Mesendoderm (in vitro differentiated cells): ENCODE measurements at regions not wholly inside any gene's neighbourhood (a gene's known extent, or its start where the extent isn't known, plus 50 kb on each side); places are given as distances from the start of the nearest gene placed in this dataset.
A peak's percentile ranks its signal among the peaks of the same experiment; 100 is the strongest.

Experiments used
- DNase-seq: peaks from one replicate; pipeline ENCODE4 v3.0.0; 2013
- H2AK5ac ChIP-seq: 2 replicates; pipeline ENCODE4 v1.6.1; 2013; ENCODE audit warnings: low read length, inconsistent platforms
- H2BK120ac ChIP-seq: 2 replicates; pipeline ENCODE4 v1.6.1; 2013; ENCODE audit warnings: low read depth, mild to moderate bottlenecking, low read length, moderate library complexity, mixed read lengths
- H2BK15ac ChIP-seq: replicated peaks from 2 replicates; pipeline ENCODE4 v1.6.1; 2013; ENCODE audit warnings: low read depth, mild to moderate bottlenecking, moderate library complexity
- H2BK5ac ChIP-seq: 2 replicates; pipeline ENCODE4 v1.6.1; 2013; ENCODE audit warnings: low read length, inconsistent platforms
- H3K18ac ChIP-seq: 2 replicates; pipeline ENCODE4 v1.6.1; 2013; ENCODE audit warnings: mild to moderate bottlenecking, low read length, mixed read lengths
- H3K23ac ChIP-seq: one replicate; pipeline ENCODE4 v1.6.1; 2013; ENCODE audit warnings: low read length
- H3K27ac ChIP-seq: 2 replicates; pipeline ENCODE4 v1.5.1; 2013; ENCODE audit warnings: low read depth, mild to moderate bottlenecking, inconsistent platforms, low read length, moderate library complexity
- H3K27me3 ChIP-seq: 2 replicates; pipeline ENCODE4 v1.6.1; 2013; ENCODE audit warnings: low read length, control low read depth, mild to moderate bottlenecking, inconsistent platforms; ENCODE audit not compliant: insufficient read depth, poor library complexity
- H3K36me3 ChIP-seq: 2 replicates; pipeline ENCODE4 v1.6.1; 2013; ENCODE audit warnings: low read length, inconsistent platforms; ENCODE audit not compliant: control insufficient read depth, insufficient read depth
- H3K4ac ChIP-seq: one replicate; pipeline ENCODE4 v1.6.1; 2013; ENCODE audit warnings: low read depth, mild to moderate bottlenecking, low read length, moderate library complexity
- H3K4me1 ChIP-seq: 2 replicates; pipeline ENCODE4 v1.6.1; 2013; ENCODE audit warnings: low read depth, low read length, inconsistent platforms; ENCODE audit not compliant: control insufficient read depth
- H3K4me2 ChIP-seq: 2 replicates; pipeline ENCODE4 v1.6.1; 2013; ENCODE audit warnings: low read length
- H3K4me3 ChIP-seq: 2 replicates; pipeline ENCODE4 v1.5.1; 2013; ENCODE audit warnings: mild to moderate bottlenecking, low read length
- H3K56ac ChIP-seq: one replicate; pipeline ENCODE4 v1.6.1; 2013; ENCODE audit warnings: low read length
- H3K79me1 ChIP-seq: 2 replicates; pipeline ENCODE4 v1.6.1; 2013; ENCODE audit warnings: low read length, inconsistent platforms
- H3K79me2 ChIP-seq: 2 replicates; pipeline ENCODE4 v1.6.1; 2013; ENCODE audit warnings: mild to moderate bottlenecking, low read length; ENCODE audit not compliant: control insufficient read depth, insufficient read depth
- H3K9ac ChIP-seq: 2 replicates; pipeline ENCODE4 v1.6.1; 2013; ENCODE audit warnings: low read length, inconsistent platforms
- H4K5ac ChIP-seq: one replicate; pipeline ENCODE4 v1.6.1; 2013; ENCODE audit warnings: low read length
- H4K8ac ChIP-seq: one replicate; pipeline ENCODE4 v1.6.1; 2013; ENCODE audit warnings: low read depth, mild to moderate bottlenecking, control low read depth, low read length, moderate library complexity
- WGBS: extraction: QIAGEN DNeasy Blood & Tissue Kit; methylation state at CpG from one replicate; pipeline ENCODE4 v1.1.7; 2013; ENCODE audit warnings: low lambda C conversion rate, missing lambda C conversion rate; ENCODE audit not compliant: insufficient coverage; ENCODE audit errors: extremely low coverage; 5-methylcytosine and 5-hydroxymethylcytosine counted together

DNA sequence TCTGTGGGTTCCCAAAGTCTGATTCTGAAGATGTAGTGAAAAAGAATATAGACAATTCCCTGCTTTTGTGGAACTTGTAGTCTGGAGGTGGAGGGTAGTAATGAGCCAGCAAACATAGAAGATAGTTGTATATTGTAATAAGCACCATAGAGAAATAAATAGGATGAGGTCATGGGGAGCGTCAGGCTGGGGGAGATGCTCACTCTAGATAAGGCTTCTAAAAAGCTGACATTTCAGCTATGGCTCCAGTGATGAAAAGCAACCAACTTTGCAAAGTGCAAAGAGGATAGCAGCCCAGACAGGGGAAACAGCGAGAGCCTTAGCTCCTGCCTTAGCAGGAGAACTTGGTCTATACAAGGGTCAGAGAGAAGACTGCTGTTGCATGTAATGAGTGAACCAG, 98.0 kb upstream of the RALGPS2 start:
- H3K4me3 ChIP-seq = no peak overlapping the region
- H3K4ac ChIP-seq = no peak overlapping the region
- no peaks in the 10 kb centered on the region for H3K27me3 ChIP-seq
- no peak overlapping the region for H3K56ac ChIP-seq
- no peaks in the 10 kb centered on the region for H3K4me1 ChIP-seq
- no peak overlapping the region for H3K9ac ChIP-seq
- no peak overlapping the region for H2BK15ac ChIP-seq
- H3K27ac ChIP-seq = no peak overlapping the region
- no peaks in the 10 kb centered on the region for H3K79me1 ChIP-seq
- H3K79me2 ChIP-seq = no peaks in the 10 kb centered on the region
- H3K36me3 ChIP-seq = no peaks in the 10 kb centered on the region
- H4K8ac ChIP-seq = no peak overlapping the region
- no peak overlapping the region for H2BK120ac ChIP-seq
- no peak for DNase-seq
- no peak overlapping the region for H2BK5ac ChIP-seq
- H3K4me2 ChIP-seq = no peak overlapping the region
- no peak overlapping the region for H2AK5ac ChIP-seq
- WGBS = no CpG with 5 or more reads among the region's 2 CpGs
- H3K23ac ChIP-seq = no peak overlapping the region
- no peak overlapping the region for H4K5ac ChIP-seq
- H3K18ac ChIP-seq = no peak overlapping the region

DNA sequence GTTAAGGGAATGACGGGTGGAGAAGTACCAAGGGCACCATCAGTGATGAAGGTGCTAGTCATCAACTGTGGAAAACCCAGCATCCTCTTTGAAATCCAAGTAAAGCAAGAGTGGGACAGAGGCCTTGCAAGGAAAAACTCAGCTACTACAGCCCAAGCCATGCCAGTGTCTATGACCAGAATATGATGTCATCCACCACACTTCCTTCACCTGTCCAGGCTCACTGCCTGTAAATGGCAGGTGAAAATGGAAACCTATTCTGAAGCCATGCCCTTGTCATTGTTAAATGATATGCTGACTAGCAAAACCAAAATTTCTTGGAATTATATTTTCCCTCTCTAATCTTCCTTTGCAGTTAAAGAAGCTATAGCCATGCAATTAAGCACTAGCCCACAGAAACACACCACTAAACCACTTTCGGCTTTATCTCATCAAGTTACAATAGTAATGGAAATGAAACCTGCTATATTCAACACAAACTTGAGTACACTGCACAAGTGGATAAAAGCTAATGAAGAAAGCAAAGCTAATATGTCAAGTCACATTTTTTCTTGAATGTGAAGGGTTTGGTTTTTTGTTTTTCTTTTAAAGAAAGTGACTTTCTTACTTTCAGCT, 96.3 kb upstream of the RALGPS2 start:
- Histone ChIP-seq H3K27ac (no peak overlapping the region), H2AK5ac (no peak overlapping the region), H3K36me3 (no peaks in the 10 kb centered on the region), H3K79me2 (no peaks in the 10 kb centered on the region), H3K18ac (no peak overlapping the region), H4K8ac (no peak overlapping the region), H3K4ac (no peak overlapping the region), H4K5ac (no peak overlapping the region), H3K23ac (no peak overlapping the region), H2BK5ac (no peak overlapping the region), H3K79me1 (no peaks in the 10 kb centered on the region), H3K56ac (no peak overlapping the region), H2BK120ac (no peak overlapping the region), H3K9ac (no peak overlapping the region), H3K4me3 (no peak overlapping the region), H2BK15ac (no peak overlapping the region), H3K4me2 (no peak overlapping the region), H3K4me1 (no peaks in the 10 kb centered on the region), H3K27me3 (no peaks in the 10 kb centered on the region)
- WGBS = no CpG with 5 or more reads among the region's 2 CpGs
- no peak for DNase-seq

- DNase-seq = peak; percentile 76
- no peak overlapping the region for H3K27ac ChIP-seq
Observed at GRCh38 chr1:178629252-178630154, 95.5 kb upstream of the RALGPS2 start.

DNA sequence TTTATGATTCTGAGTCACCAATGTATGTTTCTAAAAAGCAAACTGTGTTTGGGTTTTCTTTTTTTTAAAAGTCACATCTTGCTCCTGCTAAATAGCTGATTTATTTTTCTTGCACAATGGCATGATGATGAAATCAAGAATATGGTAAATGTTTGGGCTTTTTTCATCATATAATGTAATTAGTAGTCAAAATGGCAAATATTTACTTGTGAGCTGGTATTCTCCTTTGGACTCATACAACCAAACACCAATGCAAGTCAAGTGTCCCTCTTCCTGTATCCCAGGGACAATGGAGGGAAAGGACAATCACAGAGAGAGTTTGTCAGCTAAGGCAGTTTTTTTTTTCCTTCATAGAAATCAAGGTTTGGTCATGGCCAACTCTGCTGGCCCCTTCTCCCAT, 94.6 kb upstream of the RALGPS2 start:
- no peak overlapping the region for H2BK15ac ChIP-seq
- DNase-seq = no peak

More at GRCh38 chr1:178629252-178630154, 95.5 kb upstream of the RALGPS2 start:
- Histone ChIP-seq H2AK5ac (no peak overlapping the region), H3K56ac (no peak overlapping the region), H3K36me3 (no peaks in the 10 kb centered on the region), H3K27me3 (no peaks in the 10 kb centered on the region), H3K4ac (no peak overlapping the region), H3K79me1 (no peaks in the 10 kb centered on the region), H3K18ac (no peak overlapping the region), H3K4me3 (no peak overlapping the region), H3K9ac (no peak overlapping the region), H4K8ac (no peak overlapping the region), H3K4me2 (no peak overlapping the region), H2BK5ac (no peak overlapping the region), H2BK15ac (no peak overlapping the region), H3K4me1 (no peaks in the 10 kb centered on the region), H2BK120ac (no peak overlapping the region), H4K5ac (no peak overlapping the region), H3K79me2 (no peaks in the 10 kb centered on the region), H3K23ac (no peak overlapping the region)
- no CpG with 5 or more reads among the region's 6 CpGs for WGBS

GRCh38 chr1:178632653-178633052, 92.4 kb upstream of the RALGPS2 start:
- Histone ChIP-seq H3K9ac (no peak overlapping the region), H3K4me1 (no peaks in the 10 kb centered on the region), H3K18ac (no peak overlapping the region), H3K27me3 (no peaks in the 10 kb centered on the region), H3K4me2 (no peak overlapping the region), H2BK5ac (no peak overlapping the region), H4K5ac (no peak overlapping the region), H3K27ac (no peak overlapping the region), H3K36me3 (no peaks in the 10 kb centered on the region), H2BK15ac (no peak overlapping the region), H4K8ac (no peak overlapping the region), H3K23ac (no peak overlapping the region), H3K79me2 (no peaks in the 10 kb centered on the region), H3K4me3 (no peak overlapping the region), H3K56ac (no peak overlapping the region), H3K4ac (no peak overlapping the region), H2BK120ac (no peak overlapping the region), H3K79me1 (no peaks in the 10 kb centered on the region), H2AK5ac (no peak overlapping the region)
- DNase-seq = no peak
- no CpG with 5 or more reads among the region's 5 CpGs for WGBS

More for the DNA sequence above, 94.6 kb upstream of the RALGPS2 start:
- no peaks in the 10 kb centered on the region for H3K79me2 ChIP-seq
- H3K18ac ChIP-seq = no peak overlapping the region
- H2BK5ac ChIP-seq = no peak overlapping the region
- no peak overlapping the region for H2BK120ac ChIP-seq
- H3K4me1 ChIP-seq = no peaks in the 10 kb centered on the region
- H3K23ac ChIP-seq = no peak overlapping the region
- no peak overlapping the region for H4K5ac ChIP-seq
- H3K4me3 ChIP-seq = no peak overlapping the region
- no peaks in the 10 kb centered on the region for H3K79me1 ChIP-seq
- no peak overlapping the region for H3K27ac ChIP-seq
- no peak overlapping the region for H3K4me2 ChIP-seq
- no peak overlapping the region for H2AK5ac ChIP-seq
- no peaks in the 10 kb centered on the region for H3K36me3 ChIP-seq
- no peak overlapping the region for H3K56ac ChIP-seq
- H3K27me3 ChIP-seq = no peaks in the 10 kb centered on the region
- H3K9ac ChIP-seq = no peak overlapping the region
- no peak overlapping the region for H3K4ac ChIP-seq
- H4K8ac ChIP-seq = no peak overlapping the region
